Panc1 (cell line): ENCODE measurements at regions not wholly inside any gene's neighbourhood (a gene's known extent, or its start where the extent isn't known, plus 50 kb on each side); places are given as distances from the start of the nearest gene placed in this dataset.

Experiments used
- ATAC-seq: fragments of 200-7000 bp; cut with Tn5 transposase; 2 replicates; pipeline ENCODE4 v1.9.1; 2020; ENCODE audit warnings: mild to moderate bottlenecking, moderate library complexity
- BruUV-seq: library from RNA; stranded (reverse); fragments of 400-500 nt; replicated peaks from 2 replicates; lab custom pipeline; 2021; lab: Mats Ljungman, UMichigan
- CTCF ChIA-PET: fragments of 300-600 bp; sonication (Branson Sonifier 250); formaldehyde crosslinking; loops from one replicate; lab custom pipeline; 2022; ENCODE audit warnings: antibody characterized with exemption; lab: Charles Lee
- POLR2A ChIA-PET: fragments of 300-600 bp; sonication (Branson Sonifier 250); formaldehyde crosslinking; loops from one replicate; lab custom pipeline; 2022; ENCODE audit warnings: antibody characterized with exemption; lab: Charles Lee
- DNase-seq: peaks from one replicate; pipeline ENCODE4 v3.0.0-alpha.2; 2010; ENCODE audit warnings: low read depth, low spot score
- H3K27ac ChIP-seq: 2 replicates; pipeline ENCODE4 v1.5.1; 2011; ENCODE audit warnings: mild to moderate bottlenecking, low read length, inconsistent platforms
- H3K27me3 ChIP-seq: fragments of 200-500 bp; sonication (Bioruptor generic); 2 replicates; pipeline ENCODE4 v1.6.0; 2014; ENCODE audit warnings: low read length, inconsistent platforms; ENCODE audit not compliant: control insufficient read depth, insufficient read depth
- H3K36me3 ChIP-seq: fragments of 200-500 bp; sonication (Bioruptor generic); 2 replicates; pipeline ENCODE4 v1.5.1; 2014; ENCODE audit warnings: inconsistent platforms, mild to moderate bottlenecking, low read length, moderate library complexity; ENCODE audit not compliant: control insufficient read depth, insufficient read depth
- H3K4me1 ChIP-seq: 2 replicates; pipeline ENCODE4 v1.5.1; 2011; ENCODE audit warnings: inconsistent platforms, mild to moderate bottlenecking, low read length, moderate library complexity; ENCODE audit not compliant: control insufficient read depth, insufficient read depth
- H3K4me3 ChIP-seq, 2 experiments: 2 replicates each; pipeline ENCODE4 v1.5.1; 2011 to 2012; ENCODE audit warnings: low read depth in 2 of 2, low read length in 2 of 2, mild to moderate bottlenecking in 2 of 2, inconsistent platforms in 1 of 2, moderate library complexity in 1 of 2
- H3K9me3 ChIP-seq: fragments of 200-500 bp; sonication (Bioruptor generic); 2 replicates; pipeline ENCODE4 v1.5.1; 2014; ENCODE audit warnings: low read depth, mild to moderate bottlenecking, inconsistent platforms, low read length, moderate library complexity; ENCODE audit not compliant: control insufficient read depth, insufficient read depth
- POLR2AphosphoS5 ChIP-seq: IDR thresholded peaks from 2 replicates; pipeline ENCODE4 v1.6.1; 2012; ENCODE audit warnings: mild to moderate bottlenecking, low read depth, low read length, moderate library complexity
- SIN3A ChIP-seq: IDR thresholded peaks from 2 replicates; pipeline ENCODE4 v1.6.1; 2012; ENCODE audit warnings: low read depth, mild to moderate bottlenecking, low read length, moderate library complexity, borderline replicate concordance; ENCODE audit not compliant: insufficient read depth
- TCF7L2 ChIP-seq: IDR thresholded peaks from 2 replicates; pipeline ENCODE4 v1.6.1; 2011; ENCODE audit warnings: mild to moderate bottlenecking, low read depth, low read length, inconsistent platforms
- in situ Hi-C: cut with HindIII; loops from 2 replicates; pipeline ENCODE4 v1.10.0; 2016; ENCODE audit warnings: low sequenced_read_pairs, low pct_unique_long_range_greater_than_20kb
- intact Hi-C: fragments of 100-400 bp; cut with micrococcal nuclease; formaldehyde crosslinking; loops from one replicate; pipeline ENCODE4 v1.10.0; 2022; ENCODE audit not compliant: unreplicated experiment
- TF ChIP-seq, protein P1 (sequence below), 2 experiments: IDR thresholded peaks; 2 replicates each; pipeline ENCODE4 v1.6.1; 2011 to 2012; ENCODE audit warnings: low read depth in 2 of 2, control low read depth in 1 of 2, low read length in 1 of 2, mild to moderate bottlenecking in 1 of 2, moderate library complexity in 1 of 2; ENCODE audit not compliant: insufficient read depth in 1 of 2
- TF ChIP-seq, protein P2 (sequence below): fragments of 450-650 bp; IDR thresholded peaks from 2 replicates; pipeline ENCODE4 v1.5.1; 2017; ENCODE audit warnings: mild to moderate bottlenecking

DNA sequence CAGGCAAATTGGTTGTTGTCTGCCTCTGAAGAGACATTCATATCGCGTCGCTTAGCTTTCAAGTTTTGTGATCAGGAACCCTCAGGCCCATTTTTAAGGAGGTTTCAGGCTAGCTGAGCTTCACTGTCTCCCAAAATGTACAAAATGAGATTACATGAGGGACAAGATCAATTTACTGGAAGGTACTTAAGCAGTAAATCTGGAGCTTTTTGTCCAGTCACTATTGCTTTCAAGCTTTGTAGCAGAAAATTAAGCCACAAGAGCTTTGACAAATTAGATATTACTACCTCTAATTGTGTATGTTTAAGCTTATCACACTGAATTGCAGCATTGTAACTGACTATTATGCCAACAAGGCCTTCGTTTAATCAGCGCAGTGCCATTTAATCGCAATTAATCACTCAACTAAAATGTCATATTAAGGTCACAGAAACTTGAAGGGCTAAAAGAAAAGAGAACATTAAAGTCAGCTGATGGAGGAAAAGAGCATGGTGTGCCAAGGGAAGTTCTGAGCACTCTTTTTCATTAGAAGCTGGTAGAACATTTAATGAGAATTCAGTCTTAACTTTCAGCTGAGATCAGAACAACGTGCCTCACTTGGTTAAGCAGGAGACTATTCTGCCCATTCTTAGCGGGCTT, 353.0 kb downstream of the FBXO8 start:
- Histone ChIP-seq H3K36me3 (no peaks in the 10 kb centered on the region), H3K9me3 (no peaks in the 10 kb centered on the region), H3K27me3 (no peaks in the 10 kb centered on the region), H3K27ac (no peak overlapping the region), H3K4me1 (no peaks in the 10 kb centered on the region), H3K4me3 (no peak overlapping the region)
- ChIA-PET CTCF (no interaction called here), POLR2A (no interaction called here)
- intact Hi-C loops (no loop called here), in situ Hi-C loops (no loop called here)
- ATAC-seq (no peak), DNase-seq (no peak)
- no TSS peak for BruUV-seq
- no peak for TF ChIP-seq SIN3A
- TF ChIP-seq TCF7L2, result no peak
- TF ChIP-seq POLR2AphosphoS5, result no peak
- TF ChIP-seq, protein P1, sequence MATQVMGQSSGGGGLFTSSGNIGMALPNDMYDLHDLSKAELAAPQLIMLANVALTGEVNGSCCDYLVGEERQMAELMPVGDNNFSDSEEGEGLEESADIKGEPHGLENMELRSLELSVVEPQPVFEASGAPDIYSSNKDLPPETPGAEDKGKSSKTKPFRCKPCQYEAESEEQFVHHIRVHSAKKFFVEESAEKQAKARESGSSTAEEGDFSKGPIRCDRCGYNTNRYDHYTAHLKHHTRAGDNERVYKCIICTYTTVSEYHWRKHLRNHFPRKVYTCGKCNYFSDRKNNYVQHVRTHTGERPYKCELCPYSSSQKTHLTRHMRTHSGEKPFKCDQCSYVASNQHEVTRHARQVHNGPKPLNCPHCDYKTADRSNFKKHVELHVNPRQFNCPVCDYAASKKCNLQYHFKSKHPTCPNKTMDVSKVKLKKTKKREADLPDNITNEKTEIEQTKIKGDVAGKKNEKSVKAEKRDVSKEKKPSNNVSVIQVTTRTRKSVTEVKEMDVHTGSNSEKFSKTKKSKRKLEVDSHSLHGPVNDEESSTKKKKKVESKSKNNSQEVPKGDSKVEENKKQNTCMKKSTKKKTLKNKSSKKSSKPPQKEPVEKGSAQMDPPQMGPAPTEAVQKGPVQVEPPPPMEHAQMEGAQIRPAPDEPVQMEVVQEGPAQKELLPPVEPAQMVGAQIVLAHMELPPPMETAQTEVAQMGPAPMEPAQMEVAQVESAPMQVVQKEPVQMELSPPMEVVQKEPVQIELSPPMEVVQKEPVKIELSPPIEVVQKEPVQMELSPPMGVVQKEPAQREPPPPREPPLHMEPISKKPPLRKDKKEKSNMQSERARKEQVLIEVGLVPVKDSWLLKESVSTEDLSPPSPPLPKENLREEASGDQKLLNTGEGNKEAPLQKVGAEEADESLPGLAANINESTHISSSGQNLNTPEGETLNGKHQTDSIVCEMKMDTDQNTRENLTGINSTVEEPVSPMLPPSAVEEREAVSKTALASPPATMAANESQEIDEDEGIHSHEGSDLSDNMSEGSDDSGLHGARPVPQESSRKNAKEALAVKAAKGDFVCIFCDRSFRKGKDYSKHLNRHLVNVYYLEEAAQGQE (IDR thresholded peaks at IDR 0.05; ENCODE audit: insufficient read depth in 1 of 2, low read depth in 2 of 2, low read length in 1 of 2), result no peak

DNA sequence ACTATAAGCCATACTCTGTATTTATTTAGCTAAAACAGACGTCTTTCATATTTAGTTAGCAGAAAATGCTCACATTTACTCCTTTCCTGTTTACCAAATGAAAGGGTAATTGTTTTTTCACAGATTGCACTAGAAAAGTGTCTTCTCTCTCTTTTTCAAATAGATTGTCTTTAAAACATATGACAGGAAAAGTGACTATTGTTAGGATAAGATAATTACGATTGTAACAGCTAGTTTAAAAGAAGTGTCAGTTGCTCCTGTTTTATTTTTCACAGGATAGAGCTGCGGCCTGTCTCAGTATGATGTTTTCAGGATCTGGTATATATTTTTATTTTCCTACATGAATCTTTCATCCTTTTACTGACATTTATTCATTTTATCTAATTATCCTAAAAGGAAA, 353.5 kb downstream of the FBXO8 start:
- Histone ChIP-seq H3K4me1 (no peaks in the 10 kb centered on the region), H3K27me3 (no peaks in the 10 kb centered on the region), H3K4me3 (no peak overlapping the region), H3K27ac (no peak overlapping the region), H3K36me3 (no peaks in the 10 kb centered on the region), H3K9me3 (no peaks in the 10 kb centered on the region)
- intact Hi-C loops (no loop called here), in situ Hi-C loops (no loop called here)
- no peak for DNase-seq
- CTCF ChIA-PET, result no interaction called here
- ATAC-seq, result no peak
- no TSS peak for BruUV-seq
- POLR2A ChIA-PET, result no interaction called here
- TF ChIP-seq TCF7L2 (no peak), POLR2AphosphoS5 (no peak), SIN3A (no peak)
- TF ChIP-seq, protein P2, sequence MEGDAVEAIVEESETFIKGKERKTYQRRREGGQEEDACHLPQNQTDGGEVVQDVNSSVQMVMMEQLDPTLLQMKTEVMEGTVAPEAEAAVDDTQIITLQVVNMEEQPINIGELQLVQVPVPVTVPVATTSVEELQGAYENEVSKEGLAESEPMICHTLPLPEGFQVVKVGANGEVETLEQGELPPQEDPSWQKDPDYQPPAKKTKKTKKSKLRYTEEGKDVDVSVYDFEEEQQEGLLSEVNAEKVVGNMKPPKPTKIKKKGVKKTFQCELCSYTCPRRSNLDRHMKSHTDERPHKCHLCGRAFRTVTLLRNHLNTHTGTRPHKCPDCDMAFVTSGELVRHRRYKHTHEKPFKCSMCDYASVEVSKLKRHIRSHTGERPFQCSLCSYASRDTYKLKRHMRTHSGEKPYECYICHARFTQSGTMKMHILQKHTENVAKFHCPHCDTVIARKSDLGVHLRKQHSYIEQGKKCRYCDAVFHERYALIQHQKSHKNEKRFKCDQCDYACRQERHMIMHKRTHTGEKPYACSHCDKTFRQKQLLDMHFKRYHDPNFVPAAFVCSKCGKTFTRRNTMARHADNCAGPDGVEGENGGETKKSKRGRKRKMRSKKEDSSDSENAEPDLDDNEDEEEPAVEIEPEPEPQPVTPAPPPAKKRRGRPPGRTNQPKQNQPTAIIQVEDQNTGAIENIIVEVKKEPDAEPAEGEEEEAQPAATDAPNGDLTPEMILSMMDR, result no peak
- TF ChIP-seq, protein P1 (IDR thresholded peaks at IDR 0.05; ENCODE audit: insufficient read depth in 1 of 2, low read depth in 2 of 2, low read length in 1 of 2), result no peak
